ENCODE measurements at regions not wholly inside any gene's neighbourhood (a gene's known extent, or its start where the extent isn't known, plus 50 kb on each side); places are given as distances from the start of the nearest gene placed in this dataset.

- TF ChIP-seq ZNF764 (CRISPR knock-in tag; IDR thresholded peaks at IDR 0.05; ENCODE audit: low read depth) (no peak), ZFP1 (CRISPR knock-in tag; IDR thresholded peaks at IDR 0.05) (no peak), SMARCA4 (IDR thresholded peaks at IDR 0.05) (0 out of 2 replicates have a peak, but pooled peaks have one; percentile 20), EWSR1 (IDR thresholded peaks at IDR 0.05; ENCODE audit: borderline replicate concordance, low read depth, partially characterized antibody) (no peak), CBX5 (IDR thresholded peaks at IDR 0.05; ENCODE audit: borderline replicate concordance, low read depth) (no peak), TEAD1 (CRISPR knock-in tag; IDR thresholded peaks at IDR 0.05) (no peak), BACH1 (tag; IDR thresholded peaks at IDR 0.05) (no peak), ELF1 (tag; IDR thresholded peaks at IDR 0.05) (peak; percentile 50), ZNF253 (CRISPR knock-in tag; conservative IDR thresholded peaks at IDR 0.05) (no peak), SRSF9 (IDR thresholded peaks at IDR 0.05; ENCODE audit: borderline replicate concordance, low read depth, low read length) (no peak), NRF1 (conservative IDR thresholded peaks at IDR 0.05 in 1 of 2, IDR thresholded peaks at IDR 0.05 in 1 of 2) (peak; percentile 75 to 78), FOXA1 (IDR thresholded peaks at IDR 0.05; ENCODE audit: borderline replicate concordance) (no peak), PHF20 (IDR thresholded peaks at IDR 0.05; ENCODE audit: partially characterized antibody) (no peak), RBM25 (IDR thresholded peaks at IDR 0.05; ENCODE audit: low read depth, low read length, severe bottlenecking) (no peak)
- TF ChIP-seq, protein P1, sequence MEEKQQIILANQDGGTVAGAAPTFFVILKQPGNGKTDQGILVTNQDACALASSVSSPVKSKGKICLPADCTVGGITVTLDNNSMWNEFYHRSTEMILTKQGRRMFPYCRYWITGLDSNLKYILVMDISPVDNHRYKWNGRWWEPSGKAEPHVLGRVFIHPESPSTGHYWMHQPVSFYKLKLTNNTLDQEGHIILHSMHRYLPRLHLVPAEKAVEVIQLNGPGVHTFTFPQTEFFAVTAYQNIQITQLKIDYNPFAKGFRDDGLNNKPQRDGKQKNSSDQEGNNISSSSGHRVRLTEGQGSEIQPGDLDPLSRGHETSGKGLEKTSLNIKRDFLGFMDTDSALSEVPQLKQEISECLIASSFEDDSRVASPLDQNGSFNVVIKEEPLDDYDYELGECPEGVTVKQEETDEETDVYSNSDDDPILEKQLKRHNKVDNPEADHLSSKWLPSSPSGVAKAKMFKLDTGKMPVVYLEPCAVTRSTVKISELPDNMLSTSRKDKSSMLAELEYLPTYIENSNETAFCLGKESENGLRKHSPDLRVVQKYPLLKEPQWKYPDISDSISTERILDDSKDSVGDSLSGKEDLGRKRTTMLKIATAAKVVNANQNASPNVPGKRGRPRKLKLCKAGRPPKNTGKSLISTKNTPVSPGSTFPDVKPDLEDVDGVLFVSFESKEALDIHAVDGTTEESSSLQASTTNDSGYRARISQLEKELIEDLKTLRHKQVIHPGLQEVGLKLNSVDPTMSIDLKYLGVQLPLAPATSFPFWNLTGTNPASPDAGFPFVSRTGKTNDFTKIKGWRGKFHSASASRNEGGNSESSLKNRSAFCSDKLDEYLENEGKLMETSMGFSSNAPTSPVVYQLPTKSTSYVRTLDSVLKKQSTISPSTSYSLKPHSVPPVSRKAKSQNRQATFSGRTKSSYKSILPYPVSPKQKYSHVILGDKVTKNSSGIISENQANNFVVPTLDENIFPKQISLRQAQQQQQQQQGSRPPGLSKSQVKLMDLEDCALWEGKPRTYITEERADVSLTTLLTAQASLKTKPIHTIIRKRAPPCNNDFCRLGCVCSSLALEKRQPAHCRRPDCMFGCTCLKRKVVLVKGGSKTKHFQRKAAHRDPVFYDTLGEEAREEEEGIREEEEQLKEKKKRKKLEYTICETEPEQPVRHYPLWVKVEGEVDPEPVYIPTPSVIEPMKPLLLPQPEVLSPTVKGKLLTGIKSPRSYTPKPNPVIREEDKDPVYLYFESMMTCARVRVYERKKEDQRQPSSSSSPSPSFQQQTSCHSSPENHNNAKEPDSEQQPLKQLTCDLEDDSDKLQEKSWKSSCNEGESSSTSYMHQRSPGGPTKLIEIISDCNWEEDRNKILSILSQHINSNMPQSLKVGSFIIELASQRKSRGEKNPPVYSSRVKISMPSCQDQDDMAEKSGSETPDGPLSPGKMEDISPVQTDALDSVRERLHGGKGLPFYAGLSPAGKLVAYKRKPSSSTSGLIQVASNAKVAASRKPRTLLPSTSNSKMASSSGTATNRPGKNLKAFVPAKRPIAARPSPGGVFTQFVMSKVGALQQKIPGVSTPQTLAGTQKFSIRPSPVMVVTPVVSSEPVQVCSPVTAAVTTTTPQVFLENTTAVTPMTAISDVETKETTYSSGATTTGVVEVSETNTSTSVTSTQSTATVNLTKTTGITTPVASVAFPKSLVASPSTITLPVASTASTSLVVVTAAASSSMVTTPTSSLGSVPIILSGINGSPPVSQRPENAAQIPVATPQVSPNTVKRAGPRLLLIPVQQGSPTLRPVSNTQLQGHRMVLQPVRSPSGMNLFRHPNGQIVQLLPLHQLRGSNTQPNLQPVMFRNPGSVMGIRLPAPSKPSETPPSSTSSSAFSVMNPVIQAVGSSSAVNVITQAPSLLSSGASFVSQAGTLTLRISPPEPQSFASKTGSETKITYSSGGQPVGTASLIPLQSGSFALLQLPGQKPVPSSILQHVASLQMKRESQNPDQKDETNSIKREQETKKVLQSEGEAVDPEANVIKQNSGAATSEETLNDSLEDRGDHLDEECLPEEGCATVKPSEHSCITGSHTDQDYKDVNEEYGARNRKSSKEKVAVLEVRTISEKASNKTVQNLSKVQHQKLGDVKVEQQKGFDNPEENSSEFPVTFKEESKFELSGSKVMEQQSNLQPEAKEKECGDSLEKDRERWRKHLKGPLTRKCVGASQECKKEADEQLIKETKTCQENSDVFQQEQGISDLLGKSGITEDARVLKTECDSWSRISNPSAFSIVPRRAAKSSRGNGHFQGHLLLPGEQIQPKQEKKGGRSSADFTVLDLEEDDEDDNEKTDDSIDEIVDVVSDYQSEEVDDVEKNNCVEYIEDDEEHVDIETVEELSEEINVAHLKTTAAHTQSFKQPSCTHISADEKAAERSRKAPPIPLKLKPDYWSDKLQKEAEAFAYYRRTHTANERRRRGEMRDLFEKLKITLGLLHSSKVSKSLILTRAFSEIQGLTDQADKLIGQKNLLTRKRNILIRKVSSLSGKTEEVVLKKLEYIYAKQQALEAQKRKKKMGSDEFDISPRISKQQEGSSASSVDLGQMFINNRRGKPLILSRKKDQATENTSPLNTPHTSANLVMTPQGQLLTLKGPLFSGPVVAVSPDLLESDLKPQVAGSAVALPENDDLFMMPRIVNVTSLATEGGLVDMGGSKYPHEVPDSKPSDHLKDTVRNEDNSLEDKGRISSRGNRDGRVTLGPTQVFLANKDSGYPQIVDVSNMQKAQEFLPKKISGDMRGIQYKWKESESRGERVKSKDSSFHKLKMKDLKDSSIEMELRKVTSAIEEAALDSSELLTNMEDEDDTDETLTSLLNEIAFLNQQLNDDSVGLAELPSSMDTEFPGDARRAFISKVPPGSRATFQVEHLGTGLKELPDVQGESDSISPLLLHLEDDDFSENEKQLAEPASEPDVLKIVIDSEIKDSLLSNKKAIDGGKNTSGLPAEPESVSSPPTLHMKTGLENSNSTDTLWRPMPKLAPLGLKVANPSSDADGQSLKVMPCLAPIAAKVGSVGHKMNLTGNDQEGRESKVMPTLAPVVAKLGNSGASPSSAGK (IDR thresholded peaks at IDR 0.05), result no peak
- TF ChIP-seq, protein P2, sequence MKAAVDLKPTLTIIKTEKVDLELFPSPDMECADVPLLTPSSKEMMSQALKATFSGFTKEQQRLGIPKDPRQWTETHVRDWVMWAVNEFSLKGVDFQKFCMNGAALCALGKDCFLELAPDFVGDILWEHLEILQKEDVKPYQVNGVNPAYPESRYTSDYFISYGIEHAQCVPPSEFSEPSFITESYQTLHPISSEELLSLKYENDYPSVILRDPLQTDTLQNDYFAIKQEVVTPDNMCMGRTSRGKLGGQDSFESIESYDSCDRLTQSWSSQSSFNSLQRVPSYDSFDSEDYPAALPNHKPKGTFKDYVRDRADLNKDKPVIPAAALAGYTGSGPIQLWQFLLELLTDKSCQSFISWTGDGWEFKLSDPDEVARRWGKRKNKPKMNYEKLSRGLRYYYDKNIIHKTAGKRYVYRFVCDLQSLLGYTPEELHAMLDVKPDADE (conservative IDR thresholded peaks at IDR 0.05; ENCODE audit: control insufficient read depth, low read depth, low read length), result no peak
Measured at GRCh38 chr6:167558246-167559177, 233.6 kb downstream of the TTLL2 start (continued).
